Daoy (cell line): ENCODE measurements at regions not wholly inside any gene's neighbourhood (a gene's known extent, or its start where the extent isn't known, plus 50 kb on each side); places are given as distances from the start of the nearest gene placed in this dataset.

Source experiments
- DNase-seq: peaks from one replicate; pipeline ENCODE4 v3.0.0-alpha.2; 2015; ENCODE audit warnings: low read depth

DNA sequence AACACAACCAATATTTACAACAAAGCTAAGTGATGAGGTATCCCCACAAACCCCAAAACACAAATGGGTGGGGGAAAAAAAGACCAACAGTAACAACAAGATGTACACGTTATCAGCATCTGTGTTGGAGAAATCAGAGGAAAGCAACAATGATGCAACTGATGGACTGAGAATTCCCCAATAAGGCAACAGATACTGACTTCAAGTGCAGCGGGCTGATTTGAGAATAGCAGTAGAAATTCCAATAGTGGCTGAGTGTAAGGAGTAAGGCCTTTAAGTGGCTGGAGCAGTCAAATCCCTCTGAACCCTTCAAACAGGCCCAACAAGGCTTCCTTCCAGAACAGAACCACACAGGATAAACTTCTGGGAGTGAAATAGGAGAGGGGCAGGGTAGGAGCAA lies 97.6 kb downstream of the TM2D1 start:
- DNase-seq = no peak

DNA sequence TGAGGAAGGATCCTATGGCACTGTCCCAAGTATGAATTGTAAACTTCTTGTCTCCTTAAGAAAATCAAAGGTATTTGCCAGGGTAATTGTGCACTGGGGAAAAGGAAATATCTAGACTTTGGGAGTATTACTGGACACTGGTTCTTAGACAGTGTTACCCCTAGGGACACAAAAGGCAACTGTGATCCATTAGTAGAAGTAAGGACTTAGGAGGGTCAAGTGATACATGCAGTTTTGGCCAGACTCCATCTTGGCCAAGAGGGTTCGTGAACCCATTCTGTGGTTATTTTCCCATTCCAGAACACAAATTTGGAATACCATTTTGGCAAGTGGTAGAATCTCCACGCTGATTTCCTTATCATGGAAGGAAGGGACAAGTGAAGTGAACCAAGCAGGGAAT lies 98.1 kb downstream of the TM2D1 start:
- DNase-seq = no peak

DNA sequence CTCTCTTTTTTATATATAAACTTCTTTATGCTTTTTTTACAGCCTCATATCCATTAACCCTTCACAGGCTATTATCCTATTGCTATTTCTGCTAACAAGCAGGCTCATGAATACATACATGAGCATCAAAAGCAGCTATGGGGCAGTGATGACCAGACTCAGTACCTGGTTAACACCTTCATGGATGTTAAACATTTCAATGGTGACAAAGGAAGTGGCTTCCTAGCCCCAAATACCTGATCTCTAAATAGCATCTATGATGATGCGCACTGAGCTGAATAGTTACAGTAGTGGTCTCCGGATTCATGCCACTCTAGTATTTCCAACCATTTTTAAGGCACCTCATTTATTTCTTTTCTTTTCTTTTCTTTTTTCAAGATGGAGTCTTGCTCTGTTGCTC lies 101.1 kb downstream of the TM2D1 start:
- no peak for DNase-seq

DNA sequence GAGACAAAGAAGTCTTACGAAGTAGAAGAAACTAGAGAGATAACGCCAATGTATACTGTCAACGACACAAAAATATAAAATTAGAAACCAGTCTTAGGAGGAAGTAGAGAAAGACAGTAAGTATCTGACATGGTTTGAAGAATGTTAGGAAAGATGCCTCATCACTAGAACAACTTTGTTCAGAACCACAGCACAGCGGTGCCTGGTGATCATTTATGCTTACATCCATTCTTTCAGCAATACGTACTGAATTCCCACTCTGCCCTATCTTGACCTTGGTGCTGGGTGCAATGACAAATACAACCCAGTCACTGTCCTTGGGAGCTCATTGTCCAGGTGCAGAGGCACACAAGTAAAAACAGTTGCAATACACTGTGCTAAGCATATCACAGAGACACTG lies 104.4 kb downstream of the TM2D1 start:
- no peak for DNase-seq

DNA sequence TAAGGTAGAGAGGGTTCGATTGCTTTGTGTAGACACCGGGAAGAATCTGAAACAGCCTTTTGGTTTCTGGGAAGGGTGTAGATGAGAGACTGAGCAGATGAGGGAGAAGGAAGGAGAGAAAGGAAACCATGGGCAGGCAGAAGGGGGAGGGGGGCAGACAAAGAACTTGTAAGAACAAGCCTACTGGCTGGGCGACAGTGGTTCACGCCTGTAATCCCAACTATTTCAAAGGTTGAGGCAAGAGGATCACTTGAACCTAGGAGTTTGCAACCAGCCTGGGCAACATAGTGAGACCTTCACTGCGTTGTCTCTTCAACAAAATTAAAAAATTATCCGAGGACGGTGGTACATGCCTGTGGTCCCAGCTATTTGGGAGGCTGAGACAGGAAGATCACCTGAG lies 106.2 kb downstream of the TM2D1 start:
- DNase-seq = no peak

DNA sequence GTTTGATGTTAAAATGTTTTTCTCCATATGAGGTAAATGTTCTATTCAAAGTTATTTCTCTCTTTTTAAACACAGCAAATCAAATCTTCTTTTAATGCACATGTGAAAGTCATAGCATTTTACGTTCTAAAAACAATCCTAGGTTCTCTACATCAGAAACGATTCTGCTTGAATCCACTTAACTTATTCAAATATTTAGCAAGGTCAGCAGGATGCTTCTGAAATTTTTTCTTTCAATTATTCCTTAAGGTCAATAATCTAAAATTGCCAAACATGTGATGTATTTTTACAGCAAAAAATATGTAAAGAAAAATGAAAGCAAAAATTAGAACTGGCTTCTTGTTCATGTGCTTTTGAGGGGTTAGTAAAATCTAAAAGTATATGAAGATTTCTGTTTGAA lies 106.7 kb downstream of the TM2D1 start:
- no peak for DNase-seq

DNA sequence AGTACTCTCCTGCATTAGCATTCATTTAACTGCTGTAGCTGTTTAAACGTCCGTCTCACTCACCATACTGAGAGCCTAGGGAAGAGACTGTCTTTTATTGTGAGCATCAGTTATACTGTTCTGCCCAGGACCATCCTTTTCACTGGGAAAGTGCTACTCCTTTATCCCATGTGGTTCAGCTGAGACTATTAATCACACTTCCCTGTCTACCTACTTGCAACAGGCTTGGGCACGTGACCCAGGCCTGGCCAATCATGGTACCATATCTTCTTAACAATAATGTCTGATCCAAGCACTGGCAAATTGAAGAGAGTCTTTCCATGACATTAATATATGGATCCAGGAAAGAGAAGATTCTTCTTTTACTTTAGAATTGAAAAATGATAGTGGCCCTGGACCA lies 108.1 kb downstream of the TM2D1 start:
- DNase-seq = no peak

DNA sequence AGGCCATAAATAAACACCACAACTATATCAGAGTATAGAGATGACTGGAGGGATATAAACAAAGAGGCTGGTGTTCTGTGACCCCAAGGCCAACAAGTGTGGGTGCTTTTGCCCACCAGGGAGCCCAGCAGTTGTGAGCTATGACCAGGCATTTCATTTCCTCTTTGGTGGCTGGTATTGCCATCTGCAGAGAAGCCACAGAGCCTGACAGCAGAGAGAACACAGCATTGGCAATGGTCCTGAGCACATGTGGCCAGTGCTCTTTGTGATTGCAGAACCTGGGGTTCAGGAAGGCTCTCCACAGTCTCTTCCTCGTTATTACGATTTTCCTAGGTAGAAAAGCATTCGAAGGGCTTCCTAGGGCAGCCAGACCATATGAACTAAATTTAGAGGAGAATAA lies 112.3 kb downstream of the TM2D1 start:
- DNase-seq = no peak

DNA sequence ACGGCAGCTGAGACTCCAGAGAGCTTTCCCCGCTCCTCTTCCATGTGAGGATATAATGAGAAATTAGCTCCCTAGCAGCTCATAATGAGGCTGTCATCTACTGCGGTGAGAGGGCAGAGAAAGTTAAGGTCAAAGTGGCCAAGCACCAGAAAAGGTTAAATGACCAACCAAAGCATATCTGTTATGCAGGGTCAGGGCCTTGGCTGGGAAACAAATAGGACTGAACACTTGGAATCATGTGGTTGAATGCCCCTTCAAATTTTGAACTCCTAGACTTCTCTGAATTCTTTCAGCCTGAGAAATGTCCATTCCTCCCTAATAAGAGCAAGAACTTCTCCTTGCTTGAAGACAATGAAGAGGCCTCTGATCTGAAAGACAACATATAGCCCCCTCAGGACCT lies 115.9 kb downstream of the TM2D1 start:
- DNase-seq = no peak

DNA sequence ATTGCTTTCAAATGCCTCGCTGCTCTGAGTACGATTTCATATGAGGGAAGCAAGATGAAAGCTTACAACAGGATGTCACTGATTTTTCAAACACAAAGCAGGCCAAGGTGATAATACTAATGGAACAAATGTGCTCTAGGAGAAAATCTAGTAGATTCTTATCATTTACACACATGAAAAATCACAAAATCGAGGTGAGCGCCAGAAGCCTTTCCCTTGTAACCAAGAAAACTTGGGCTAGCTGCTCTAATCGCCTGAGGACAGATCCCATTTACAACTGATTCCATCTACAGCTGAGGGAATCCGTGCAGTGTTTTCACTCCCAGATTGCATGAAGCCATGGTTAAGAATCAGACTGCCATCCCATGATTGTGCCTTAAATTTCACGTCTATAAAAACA lies 117.5 kb downstream of the TM2D1 start:
- DNase-seq = no peak

DNA sequence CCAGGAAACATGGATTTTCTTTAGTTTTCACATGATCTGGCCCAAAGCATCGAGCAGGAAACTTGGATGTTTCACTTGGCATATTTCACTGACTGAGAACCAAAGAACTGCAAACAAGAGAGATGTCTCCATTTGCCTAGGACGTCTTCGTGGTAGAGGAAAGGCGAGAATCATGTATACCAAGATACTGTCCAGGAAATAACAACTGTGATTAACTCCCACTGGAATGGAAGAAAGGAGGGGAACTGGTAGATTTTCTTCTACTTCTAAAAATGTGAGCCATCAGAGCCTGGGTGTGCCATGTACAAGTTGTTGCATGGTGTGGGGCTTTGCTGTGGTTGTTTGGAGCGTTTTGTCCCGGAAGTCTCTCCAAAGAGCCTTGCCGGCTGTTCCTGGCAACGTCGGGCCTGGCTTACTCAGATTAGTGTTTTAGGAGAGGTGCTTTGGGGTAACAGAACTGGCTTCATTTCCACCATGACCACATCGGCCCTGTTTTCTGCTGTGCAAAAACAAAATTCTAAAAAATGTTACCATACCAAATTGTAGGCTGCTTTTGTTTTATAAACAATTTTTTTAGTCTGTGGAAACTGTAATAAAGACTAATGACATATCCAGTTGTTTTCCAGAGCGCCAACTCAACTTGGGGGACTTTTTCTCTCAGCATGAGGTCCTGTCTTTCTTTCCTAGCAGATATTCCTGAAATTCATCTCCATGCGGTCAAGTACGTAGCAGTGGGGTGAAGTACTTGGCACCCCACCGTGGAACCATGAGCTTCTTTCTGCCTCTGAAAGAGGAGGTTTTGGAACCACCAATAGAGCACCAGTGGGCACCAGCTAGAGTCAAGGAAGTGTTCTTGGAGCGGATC lies 118.3 kb downstream of the TM2D1 start:
- peak; percentile 17 for DNase-seq

DNA sequence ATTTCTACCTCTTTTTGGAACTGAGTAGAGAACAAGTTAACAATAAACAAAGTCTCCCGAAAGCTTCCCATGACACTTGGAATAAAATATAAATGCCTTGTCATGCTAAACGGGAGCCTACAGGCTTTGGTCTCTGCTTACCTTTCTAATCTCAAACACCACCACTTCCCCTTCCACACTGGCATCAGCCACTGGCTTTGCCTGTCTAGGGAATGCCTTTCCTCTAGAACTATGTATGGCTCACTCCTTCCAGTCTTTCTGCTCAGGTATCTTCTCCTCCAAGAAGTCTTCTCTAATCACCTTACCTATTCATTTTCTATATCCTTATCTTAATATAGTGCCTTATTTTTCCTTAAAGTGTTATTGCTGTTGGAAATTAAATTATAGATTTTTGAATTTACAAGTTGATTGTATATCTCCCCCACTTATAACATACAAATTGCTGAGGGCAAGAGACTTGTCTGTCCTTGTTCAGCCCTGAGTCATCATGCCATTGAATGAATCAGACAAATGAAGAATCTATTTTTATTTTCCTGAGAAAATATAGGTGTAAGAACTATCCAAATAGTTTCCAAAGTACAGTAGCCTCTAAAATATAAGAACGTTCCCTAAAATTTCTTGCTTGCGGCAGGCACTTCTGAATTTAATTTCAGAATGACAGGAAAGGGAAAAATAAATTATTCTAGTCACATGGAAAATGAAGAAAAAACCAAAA lies 119.2 kb downstream of the TM2D1 start:
- peak; percentile 29 for DNase-seq

DNA sequence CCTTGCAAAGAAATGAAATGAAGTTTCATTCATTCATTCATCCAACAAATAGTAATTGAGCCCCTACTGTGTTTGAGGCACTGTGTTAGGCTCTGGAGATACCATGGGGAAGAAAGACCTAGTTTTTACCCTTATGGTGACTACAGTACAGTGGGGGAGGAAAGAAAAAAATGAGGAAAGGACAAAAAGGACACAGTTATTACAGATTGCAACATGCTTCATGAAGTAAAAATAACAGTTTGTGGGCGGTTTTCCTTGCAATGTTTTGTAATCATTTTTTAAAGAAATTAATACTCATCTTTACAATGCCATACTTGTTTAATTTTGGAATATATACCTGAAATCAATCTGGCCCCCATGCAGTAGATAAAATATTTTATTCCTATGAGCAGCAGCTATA lies 120.3 kb downstream of the TM2D1 start:
- DNase-seq = no peak

DNA sequence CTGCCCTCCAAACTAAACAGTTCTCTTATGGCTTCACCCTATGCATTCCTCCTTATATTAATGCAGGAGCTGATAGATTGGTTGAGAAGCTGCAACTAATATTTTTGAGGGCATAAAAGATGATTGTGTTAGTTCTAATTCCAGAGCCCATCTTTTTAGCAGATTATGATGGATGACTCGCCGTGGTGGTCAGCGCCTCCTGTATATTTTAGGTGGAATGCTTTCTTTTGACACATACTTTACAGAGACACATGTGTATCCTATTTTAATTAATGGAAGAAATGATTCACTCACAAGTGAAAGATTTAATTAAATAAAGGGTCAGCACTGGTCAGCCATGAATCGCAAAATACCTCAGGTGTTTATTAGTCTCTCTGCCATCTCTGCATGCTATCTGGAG lies 120.7 kb downstream of the TM2D1 start:
- DNase-seq = no peak

DNA sequence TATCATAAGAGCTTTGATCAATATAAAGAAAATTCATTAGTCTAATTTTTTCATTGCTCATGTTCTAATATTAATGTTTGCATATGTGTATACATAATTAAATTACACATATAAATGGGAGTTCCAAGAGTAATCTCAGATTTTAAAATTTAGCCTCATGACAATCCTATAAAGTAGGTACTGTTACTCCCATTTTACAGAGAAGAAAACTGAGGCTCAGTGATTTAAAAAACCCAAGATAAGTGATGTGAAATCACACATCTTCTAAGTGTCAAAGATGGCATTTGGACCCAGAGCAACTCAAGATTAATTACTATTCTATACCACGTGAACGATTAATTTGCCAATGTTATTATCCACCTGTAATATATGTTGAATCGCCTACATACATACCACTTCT lies 122.3 kb downstream of the TM2D1 start:
- DNase-seq = no peak

DNA sequence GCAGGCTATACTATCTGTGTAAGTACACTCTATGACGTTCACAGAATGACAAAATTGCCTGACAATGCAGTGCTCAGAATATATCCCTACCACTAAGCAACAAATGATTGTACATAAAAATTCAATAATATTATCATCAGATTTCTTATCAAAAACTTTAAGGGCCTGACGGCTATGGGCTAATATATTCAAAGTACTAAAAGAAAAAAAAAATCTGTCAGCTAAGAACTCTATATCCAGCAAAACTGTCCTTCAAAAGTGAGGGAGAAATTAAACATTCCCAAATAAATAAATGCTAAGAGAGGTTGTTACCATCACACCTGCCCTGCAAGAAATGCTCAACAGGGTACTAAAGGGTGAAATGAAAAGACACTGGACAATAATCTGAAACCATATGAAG lies 127.3 kb downstream of the TM2D1 start:
- no peak for DNase-seq

DNA sequence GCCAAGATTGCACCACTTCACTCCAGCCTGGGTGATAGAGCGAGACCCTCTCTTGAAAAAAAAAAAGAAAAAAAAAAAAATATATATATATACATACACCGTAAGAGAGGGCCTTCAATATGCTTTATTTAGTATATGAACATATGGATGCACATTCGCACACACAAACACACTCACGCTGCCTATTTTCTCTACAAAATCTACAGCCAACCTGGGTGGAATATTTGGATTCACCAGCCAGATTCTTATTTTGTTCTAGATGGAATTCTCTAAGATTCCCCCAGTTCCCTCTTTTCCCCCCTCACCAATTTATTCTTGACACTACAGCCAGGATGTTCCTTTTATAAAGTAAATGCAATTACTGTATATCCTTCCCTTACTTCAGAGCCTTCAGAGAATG lies 131.6 kb downstream of the TM2D1 start:
- no peak for DNase-seq

DNA sequence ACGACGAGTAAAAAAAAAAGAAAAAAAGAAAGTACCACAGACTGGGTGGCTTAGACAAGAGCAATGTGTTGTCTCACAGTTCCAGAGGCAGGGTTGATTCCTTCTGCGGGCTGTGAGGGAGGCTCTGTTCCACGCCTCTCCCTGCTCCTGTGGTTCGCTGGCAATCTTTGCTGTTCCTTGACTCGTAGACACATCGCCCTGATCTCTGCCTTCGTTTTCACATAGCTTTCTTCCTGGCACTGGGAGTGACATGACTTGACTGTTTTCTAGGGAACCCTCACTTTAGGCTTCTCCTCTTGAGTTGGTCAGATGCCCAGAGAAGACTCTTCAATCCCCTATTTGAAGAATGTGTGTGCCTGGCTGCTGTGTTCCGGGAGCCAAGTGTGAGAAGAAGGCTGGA lies 133.6 kb downstream of the TM2D1 start:
- DNase-seq = no peak

DNA sequence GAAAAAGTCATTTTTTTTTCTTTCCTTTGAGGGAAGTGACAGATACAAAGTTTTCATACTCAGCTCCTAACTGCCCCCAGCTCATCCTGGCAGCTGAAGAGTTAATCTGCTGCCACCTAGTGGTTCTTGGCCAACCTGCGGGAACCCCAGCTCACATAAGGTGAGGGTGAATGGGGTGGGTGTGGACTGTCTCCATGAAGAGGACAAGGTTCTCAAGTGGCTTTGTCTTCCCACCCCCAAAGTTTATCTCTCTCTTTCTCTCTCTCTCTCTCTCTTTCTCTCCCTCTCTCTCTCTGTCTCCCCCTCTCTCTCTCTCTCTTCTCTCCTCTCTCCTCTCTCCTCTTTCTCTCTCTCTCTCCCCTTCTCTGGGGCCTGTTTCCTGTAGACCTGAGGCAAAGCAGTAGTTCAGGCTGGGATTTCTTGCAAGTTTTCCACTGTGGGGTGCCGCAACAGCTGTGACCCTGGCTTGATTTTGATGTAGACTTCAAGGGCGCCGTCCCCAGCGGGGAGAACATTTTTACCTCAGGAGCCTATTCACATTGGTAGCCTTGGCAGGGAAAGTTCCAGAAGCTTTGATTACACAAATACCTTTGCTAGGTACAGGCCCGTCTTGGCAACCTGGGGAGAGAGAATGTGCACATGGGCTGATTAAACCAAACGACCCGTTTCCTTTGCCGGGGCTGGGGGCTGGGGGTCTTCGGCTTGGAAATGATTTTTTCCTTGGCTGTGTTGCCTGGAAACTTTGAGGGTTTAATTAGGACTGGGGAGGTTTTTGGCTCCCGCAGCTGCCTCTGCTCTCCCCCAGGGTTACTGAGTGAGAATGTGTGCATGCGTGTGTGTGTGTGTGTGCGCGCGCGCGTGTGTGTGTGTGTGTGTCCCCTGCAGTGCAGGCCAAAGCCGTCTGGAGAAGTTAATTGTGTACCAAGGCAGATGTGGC lies 135.9 kb downstream of the TM2D1 start:
- peak; percentile 71 for DNase-seq

DNA sequence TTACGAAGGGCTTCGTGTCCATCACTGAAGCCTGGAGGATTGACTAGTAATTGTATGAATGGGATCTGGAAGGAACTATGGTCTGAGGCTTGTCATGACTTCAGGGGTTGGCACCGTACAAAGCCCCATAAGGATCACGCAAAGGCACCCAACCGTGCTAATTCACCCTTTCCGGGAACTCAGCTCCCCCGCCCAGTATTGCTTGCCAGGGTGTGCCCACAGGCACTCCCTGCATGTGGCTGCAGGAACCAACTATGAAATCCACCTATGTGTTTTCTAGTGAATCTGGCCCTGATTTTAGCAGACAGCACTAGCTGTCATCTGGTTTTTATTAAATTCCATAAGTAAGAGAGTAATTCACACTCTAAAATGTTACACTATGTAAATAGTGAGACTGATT lies 139.2 kb downstream of the TM2D1 start:
- DNase-seq = peak; percentile 68

DNA sequence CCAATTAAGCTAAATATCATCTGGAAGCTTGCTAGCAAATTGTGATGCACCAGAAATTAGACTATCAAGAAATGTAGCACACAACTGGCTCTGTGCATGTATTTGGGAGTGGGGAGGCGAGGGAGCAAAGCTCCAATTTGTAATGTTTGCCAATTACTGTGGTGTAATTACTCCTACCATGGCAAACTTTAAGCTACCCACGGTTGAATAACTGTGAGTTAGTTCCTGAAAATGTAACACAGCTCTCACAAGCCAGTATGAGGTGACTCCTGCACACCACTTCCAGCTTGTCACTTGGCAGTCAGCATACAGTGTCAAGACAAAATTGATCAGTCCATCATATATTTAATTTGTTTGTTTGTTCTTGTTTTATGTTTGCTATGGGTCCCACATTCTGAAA lies 141.2 kb downstream of the TM2D1 start:
- no peak for DNase-seq

DNA sequence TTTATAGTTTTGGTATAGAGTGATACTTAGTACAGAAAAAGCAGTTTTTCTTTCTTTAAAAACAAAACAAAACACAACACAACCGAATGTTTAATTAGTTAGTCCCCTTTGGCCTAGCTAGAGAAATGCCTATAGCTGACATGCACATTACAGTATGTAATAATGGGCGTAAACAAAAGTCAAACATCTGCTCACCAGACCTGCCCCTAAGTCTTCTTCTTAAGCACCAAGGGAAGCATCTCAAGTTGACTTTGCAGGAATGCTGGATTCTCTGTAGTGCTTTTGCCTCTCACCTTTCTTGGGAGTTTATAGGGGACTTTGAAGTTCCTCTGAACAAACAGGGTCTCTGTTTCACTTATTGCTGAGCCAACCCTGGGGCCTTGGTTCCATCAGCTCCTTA lies 143.7 kb downstream of the TM2D1 start:
- no peak for DNase-seq
